MM.1S (cell line): ENCODE measurements at regions not wholly inside any gene's neighbourhood (a gene's known extent, or its start where the extent isn't known, plus 50 kb on each side); places are given as distances from the start of the nearest gene placed in this dataset.

Experiments
- EZH2phosphoT487 ChIP-seq: fragments of 300-600 bp; sonication (generic); IDR thresholded peaks from 2 replicates; pipeline ENCODE4 v1.6.1; 2018; ENCODE audit warnings: antibody characterized with exemption, low read length
- TF ChIP-seq, protein P1 (sequence below): fragments of 300-600 bp; sonication (generic); IDR thresholded peaks from 2 replicates; pipeline ENCODE4 v1.5.1; 2016; ENCODE audit warnings: antibody characterized with exemption, low read length, mixed read lengths

DNA sequence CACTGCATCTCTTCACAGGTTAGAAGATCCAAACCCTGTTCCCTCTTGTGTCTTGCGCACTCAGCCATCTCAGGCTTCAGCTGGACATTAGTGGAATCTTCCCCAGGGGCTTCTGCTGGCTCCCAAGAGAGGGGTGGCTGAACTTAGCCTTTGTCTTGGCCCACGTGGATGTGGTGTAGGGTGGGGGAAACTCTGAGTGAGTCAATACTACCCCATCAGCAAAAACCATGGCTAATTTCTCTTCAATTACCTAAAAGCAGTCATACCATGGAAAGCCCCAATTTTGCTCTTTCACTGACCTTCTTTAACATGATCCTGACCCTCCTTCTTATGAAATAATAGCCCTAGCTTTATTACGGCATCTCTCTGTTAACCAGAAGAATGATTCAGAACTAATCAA, 72.5 kb upstream of the RAB3GAP2 start:
- TF ChIP-seq, protein P1, sequence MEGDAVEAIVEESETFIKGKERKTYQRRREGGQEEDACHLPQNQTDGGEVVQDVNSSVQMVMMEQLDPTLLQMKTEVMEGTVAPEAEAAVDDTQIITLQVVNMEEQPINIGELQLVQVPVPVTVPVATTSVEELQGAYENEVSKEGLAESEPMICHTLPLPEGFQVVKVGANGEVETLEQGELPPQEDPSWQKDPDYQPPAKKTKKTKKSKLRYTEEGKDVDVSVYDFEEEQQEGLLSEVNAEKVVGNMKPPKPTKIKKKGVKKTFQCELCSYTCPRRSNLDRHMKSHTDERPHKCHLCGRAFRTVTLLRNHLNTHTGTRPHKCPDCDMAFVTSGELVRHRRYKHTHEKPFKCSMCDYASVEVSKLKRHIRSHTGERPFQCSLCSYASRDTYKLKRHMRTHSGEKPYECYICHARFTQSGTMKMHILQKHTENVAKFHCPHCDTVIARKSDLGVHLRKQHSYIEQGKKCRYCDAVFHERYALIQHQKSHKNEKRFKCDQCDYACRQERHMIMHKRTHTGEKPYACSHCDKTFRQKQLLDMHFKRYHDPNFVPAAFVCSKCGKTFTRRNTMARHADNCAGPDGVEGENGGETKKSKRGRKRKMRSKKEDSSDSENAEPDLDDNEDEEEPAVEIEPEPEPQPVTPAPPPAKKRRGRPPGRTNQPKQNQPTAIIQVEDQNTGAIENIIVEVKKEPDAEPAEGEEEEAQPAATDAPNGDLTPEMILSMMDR = no peak
- no peak for TF ChIP-seq EZH2phosphoT487
